HG03439 (cell line): ENCODE measurements at regions not wholly inside any gene's neighbourhood (a gene's known extent, or its start where the extent isn't known, plus 50 kb on each side); places are given as distances from the start of the nearest gene placed in this dataset.
"Not testable (repeated sequence)": the region's sequence is repeated elsewhere in the genome, so short reads cannot be mapped to it uniquely, and the experiment has no call there.

Experiments
- ATAC-seq: cut with Tn5 transposase; IDR thresholded peaks from one replicate; pipeline ENCODE4 v1.9.1; 2021; ENCODE audit warnings: mild to moderate bottlenecking, moderate library complexity; ENCODE audit not compliant: unreplicated experiment

- ATAC-seq = no peak
Observed at GRCh38 chr5:54404568-54404967, 50.9 kb upstream of the HSPB3 start.

- no peak for ATAC-seq
Observed at GRCh38 chr5:54403885-54404416, 51.5 kb upstream of the HSPB3 start.

DNA sequence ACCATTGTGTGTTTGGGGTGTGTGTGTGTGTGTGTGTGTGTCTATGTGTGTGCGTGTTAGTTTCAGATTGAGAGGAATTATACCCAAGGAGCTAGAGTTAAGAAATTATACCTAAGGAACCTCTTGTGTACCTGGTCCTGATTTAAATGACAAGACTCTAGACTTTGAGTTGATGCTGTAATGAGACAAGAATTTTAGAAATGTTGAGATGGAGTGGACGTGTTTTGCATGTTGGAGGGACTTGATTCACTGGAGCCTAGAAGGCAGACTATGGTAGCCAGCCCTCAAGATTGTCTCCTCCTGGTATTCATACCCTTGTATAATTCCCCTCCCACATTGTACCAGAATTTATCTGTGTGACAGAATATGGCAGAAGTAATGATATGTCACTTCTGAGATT is 52.4 kb upstream of the HSPB3 start:
- ATAC-seq = no peak

DNA sequence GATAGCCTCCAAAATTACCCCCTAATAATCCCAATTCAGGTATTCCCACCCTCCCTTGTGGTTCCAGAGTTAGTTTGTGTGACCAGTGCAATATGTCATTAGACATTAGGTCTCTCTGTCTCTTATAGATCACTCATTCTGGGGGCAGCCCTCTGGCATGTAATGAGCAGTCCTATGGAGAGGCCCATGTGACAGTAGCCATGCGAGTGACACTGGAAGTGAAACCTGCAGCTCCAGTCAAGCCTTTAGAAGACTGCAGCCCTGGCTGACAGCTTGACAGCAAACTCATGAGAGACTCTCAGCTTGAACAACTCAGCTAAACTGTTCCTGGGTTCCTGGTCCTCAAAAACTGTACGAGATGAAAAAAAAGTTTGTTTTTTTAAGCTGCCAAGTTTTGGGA is 54.0 kb upstream of the HSPB3 start:
- ATAC-seq = peak; percentile 76

- no peak for ATAC-seq
Observed at GRCh38 chr5:54398191-54398590, 57.3 kb upstream of the HSPB3 start.

DNA sequence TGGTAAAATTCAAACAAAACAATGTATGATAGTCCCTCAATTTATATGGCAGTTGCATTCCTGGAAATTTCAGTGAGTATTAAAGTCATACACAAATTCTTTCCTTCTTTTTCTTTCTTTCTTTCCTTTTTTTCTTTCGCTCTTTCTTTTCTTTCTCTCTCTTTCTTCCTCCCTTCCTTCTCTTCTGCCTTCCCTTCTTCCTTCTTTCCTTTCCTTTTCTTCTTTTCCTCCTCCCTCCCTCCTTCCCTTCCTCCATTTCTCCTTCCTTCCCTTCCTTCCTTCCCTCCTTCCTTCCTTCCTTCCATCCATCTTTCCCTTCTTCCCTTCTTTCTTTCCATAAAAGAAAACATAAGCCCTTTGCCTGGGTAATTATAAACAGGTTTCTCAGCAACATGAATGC is 58.1 kb upstream of the HSPB3 start:
- ATAC-seq = no peak

GRCh38 chr5:54393007-54393406 is 62.5 kb upstream of the HSPB3 start:
- ATAC-seq = not testable (repeated sequence)

DNA sequence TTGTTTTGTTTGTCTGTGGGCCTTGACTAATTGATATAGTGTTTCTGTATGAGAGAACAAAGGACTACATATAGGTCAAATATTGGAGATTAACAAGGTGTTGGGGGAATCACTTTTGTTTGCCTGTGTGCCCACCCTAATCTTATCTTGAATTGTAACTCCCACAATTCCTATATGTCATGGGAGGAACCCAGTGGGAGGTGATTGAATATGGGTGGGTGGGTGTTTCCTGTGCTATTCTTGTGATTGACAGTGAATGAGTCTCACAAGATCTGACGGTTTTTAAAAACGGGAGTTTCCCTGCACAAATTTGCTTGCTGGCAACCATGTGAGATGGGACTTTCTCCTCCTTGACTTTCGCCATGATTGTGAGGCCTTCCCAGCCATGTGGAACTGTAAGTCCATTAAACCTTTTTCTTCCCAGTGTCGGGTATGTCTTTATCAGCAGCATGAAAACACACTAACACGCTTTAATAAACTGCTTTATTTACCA is 64.9 kb upstream of the HSPB3 start:
- ATAC-seq = peak; percentile 52

GRCh38 chr5:54390015-54390414 is 65.5 kb upstream of the HSPB3 start:
- ATAC-seq = no peak

DNA sequence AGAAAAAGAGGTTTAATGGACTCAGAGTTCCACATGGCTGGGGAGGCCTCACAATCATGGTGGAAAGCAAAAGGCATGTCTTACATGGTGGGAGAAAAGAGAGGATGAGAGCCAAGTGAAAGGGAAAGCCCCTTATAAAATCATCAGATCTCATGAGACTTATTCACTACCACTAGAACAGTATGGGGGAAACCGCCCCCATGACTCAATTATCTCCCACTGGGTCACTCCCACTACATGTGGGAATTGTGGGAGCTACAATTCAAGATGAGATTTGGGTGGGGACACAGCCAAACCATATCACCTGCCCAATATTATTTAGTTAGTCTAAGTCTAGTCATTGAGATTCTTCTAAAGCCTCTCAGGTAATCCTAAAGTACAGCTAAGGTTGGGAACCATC is 66.1 kb upstream of the HSPB3 start:
- ATAC-seq = not testable (repeated sequence)

- no peak for ATAC-seq
Observed at GRCh38 chr5:54388811-54389210, 66.7 kb upstream of the HSPB3 start.

- ATAC-seq = peak; percentile 1
Observed at GRCh38 chr5:54388409-54388808, 67.1 kb upstream of the HSPB3 start.

DNA sequence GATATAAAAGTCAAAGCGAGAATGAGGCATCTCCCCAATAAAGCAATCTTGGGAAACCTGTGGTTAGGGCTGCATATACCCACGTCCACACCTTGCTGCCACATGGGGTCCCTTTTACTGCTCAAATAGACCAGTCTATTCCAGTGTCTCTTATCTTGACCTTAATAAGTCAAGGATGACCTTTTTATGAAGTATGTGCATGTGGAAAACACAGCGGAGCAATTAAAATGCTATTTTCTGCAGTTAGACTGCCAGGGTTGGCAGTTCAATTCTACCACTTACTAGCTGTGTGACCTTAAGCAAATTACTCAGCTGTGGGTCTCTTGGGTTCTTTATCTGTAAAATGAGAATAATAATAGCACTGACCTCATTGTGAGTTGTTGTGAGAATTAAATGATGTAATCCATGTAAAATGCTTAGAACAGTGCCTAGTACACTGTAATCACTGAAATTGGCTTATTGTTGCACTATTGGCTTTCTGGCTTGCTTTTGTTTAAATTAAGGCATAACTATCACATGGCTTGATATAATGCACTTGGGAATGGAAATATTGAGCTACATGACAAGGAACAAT is 67.8 kb upstream of the HSPB3 start:
- ATAC-seq = peak; percentile 47

DNA sequence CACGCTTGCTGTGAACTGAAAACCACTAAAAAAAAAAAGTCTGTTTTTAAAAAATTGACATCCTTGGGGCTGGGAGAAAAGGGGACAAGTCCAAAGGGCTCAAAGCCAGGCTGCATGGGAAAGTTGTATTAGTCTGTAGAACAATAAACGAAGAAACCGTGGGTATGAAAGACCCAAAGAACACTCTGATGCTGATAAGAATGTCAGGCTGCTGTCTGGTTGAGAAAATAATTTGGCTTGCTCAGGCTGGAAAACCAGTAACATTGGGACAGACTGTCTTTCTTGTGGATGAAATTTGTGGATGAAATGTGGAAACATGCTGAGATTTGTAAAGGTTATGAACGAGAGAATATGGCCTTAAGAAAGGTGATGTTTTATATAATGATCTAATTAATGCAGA is 68.5 kb upstream of the HSPB3 start:
- ATAC-seq = no peak

GRCh38 chr5:54385994-54386393 is 69.5 kb upstream of the HSPB3 start:
- ATAC-seq = no peak

DNA sequence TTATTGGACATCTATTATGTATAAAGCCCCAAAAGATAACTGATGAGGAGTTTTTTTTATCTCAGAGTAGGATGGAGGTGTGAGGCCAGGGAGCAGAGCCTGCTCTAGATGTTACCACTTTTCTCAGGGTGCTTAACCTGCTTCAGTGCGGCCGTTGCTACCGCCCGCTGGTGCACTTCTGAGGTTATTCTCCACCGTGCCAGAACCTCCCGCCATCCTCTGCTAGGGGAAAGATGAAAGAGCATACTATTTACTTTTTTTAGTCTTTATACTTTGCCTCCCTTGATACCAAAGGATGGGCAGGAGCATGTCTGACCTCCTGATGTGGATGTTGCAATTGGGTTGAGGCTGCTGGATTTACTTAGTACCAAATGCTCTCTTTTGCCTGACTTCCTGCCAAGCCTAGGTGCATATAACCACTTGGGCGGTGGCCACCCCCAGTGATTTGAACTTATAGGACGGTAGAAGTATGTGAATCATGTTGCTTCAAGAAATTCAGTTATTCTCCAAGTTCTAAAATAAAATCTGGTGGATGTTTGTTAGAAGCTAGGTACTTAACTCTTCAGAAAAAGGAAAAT is 71.1 kb upstream of the HSPB3 start:
- no peak for ATAC-seq

GRCh38 chr5:54383941-54384340 is 71.6 kb upstream of the HSPB3 start:
- no peak for ATAC-seq

DNA sequence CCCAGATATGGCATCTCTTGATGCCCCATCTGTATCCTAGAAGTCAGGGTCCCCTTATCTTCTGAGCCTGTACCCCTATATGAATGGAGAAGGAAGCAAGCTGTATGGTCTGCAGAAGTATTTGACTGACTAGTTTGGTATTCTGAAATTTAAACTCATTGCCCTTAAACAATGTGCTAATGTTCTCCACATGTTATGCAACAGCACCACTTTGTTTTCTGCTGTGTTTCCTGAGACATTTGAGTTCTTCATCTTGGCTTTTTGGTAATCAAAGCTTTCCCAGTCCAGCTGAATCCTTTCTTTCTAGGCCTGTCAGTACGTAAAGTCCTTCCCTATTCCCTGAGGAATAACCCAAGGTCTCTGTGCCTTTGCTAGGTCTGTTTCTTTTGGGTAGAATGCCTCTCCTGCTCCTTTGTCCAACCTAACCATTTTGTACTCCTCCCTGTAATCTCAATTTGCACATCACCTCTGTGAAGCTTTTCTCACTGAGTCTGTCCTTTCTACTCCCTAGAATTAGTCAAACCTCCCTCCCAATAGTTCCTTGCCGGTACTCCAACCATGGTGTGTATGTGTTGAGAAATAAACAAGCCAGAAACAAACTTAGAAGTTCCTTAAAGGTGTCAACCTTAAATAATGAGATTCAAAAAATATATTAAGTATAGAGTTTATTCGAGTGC is 72.1 kb upstream of the HSPB3 start:
- ATAC-seq = no peak

GRCh38 chr5:54381319-54381718 is 70.9 kb upstream of the ARL15 start:
- ATAC-seq = not testable (repeated sequence)

DNA sequence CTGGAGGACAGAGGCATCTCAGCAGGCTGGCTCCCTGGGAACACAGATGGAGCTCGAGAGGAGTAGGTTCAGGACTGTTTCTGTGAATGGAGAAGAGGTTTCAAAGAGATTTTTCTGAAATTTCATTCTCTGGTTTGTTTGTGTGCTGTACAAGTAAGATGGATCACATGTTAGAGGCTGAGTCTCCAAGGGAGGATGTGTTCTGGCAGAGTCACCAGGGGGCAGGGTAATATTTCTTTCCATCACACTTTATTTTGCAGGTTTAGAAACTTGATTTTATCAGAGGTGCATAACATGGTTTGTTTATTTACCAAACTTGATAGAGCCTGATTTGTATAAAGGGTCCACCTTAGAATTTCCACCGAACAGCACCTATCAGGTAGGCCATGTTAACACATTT is 69.2 kb upstream of the ARL15 start:
- ATAC-seq = no peak

GRCh38 chr5:54378707-54379106 is 68.3 kb upstream of the ARL15 start:
- ATAC-seq = no peak

DNA sequence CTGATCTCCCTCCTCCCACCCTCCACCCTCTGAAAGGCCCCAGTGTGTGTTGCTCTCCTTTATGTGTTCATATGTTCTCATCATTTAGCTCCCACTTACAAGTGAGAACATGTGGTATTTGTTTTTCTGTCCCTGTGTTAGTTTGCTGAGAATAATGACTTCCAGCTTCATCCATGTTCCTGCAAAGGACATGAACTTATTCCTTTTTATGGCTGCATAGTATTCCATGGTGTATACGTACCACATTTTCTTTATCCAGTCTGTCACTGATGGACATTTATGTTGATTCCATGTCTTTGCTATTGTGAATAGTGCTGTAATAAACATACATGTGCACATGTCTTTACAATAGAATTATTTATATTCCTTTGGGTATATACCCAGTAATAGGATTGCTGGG is 67.0 kb upstream of the ARL15 start:
- ATAC-seq = not testable (repeated sequence)
